Heart right ventricle (tissue), 16 donors: ENCODE measurements at regions not wholly inside any gene's neighbourhood (a gene's known extent, or its start where the extent isn't known, plus 50 kb on each side); places are given as distances from the start of the nearest gene placed in this dataset.
"Not testable (repeated sequence)": the region's sequence is repeated elsewhere in the genome, so short reads cannot be mapped to it uniquely, and the experiment has no call there.

ENCODE experiments used
- ATAC-seq, 8 donors: fragments of 200-7000 bp; cut with Tn5 transposase; one replicate each; pipeline ENCODE4 v1.9.1; 2020; ENCODE audit warnings: mild to moderate bottlenecking in 8 of 8, moderate library complexity in 8 of 8, moderate number of reproducible peaks in 1 of 8
- DNase-seq, 2 donors: peaks; one replicate each; pipeline ENCODE4 v3.0.0-alpha.2; 2020
- H3K27ac ChIP-seq, 10 donors: fragments of 200-600 bp; sonication (generic) in 2 of 10; one replicate each; pipeline versions ENCODE4 v1.5.0 to v1.8.0; 2020 to 2022; ENCODE audit warnings: mild to moderate bottlenecking in 3 of 10
- H3K27me3 ChIP-seq, 7 donors: fragments of 200-600 bp; one replicate each; pipeline ENCODE4 v1.8.0; 2021 to 2022; ENCODE audit warnings: mild to moderate bottlenecking in 2 of 7
- H3K36me3 ChIP-seq, 9 donors: fragments of 200-600 bp; sonication (generic) in 1 of 9; one replicate each; pipeline versions ENCODE4 v1.5.0 to v1.8.0; 2020 to 2022; ENCODE audit warnings: mild to moderate bottlenecking in 2 of 9
- H3K4me1 ChIP-seq, 9 donors: fragments of 200-600 bp; sonication (generic) in 1 of 9; one replicate each; pipeline versions ENCODE4 v1.5.0 to v1.8.0; 2020 to 2022; ENCODE audit warnings: mild to moderate bottlenecking in 4 of 9
- H3K4me3 ChIP-seq, 10 donors: fragments of 200-600 bp; sonication (generic) in 2 of 10; one replicate each; pipeline versions ENCODE4 v1.5.0 to v1.8.0; 2020 to 2022; ENCODE audit warnings: mild to moderate bottlenecking in 7 of 10, moderate library complexity in 2 of 10
- H3K9me3 ChIP-seq, 11 donors: fragments of 200-600 bp in 10 of 11; sonication (generic) in 2 of 11; one replicate each; pipeline versions ENCODE4 v1.5.0 to v1.8.0; 2013 to 2022; ENCODE audit warnings: mild to moderate bottlenecking in 2 of 11, control low read depth in 1 of 11, moderate library complexity in 1 of 11
- WGBS, 2 donors: extraction: QIAGEN DNeasy Blood & Tissue Kit; methylation state at CpG; one replicate each; pipeline ENCODE4 v1.1.7; 2013; ENCODE audit warnings: inconsistent platforms in 1 of 2; 5-methylcytosine and 5-hydroxymethylcytosine counted together
- intact Hi-C, 10 donors: fragments of 100-400 bp; cut with DNase I; formaldehyde crosslinking; loops; one replicate each; pipeline versions ENCODE4 v1.11.1 to v1.14.2; 2022
- TF ChIP-seq, protein P1 (sequence below), 9 donors: fragments of 200-600 bp; sonication (generic) in 2 of 9; IDR thresholded peaks; one replicate each; pipeline versions ENCODE4 v1.5.0 to v1.8.0; 2021 to 2022; ENCODE audit warnings: antibody characterized with exemption in 9 of 9, mild to moderate bottlenecking in 5 of 9, moderate library complexity in 1 of 9
- donor health status: Arrhythmogenic right ventricular cardiomyopathy.
- donor health status: ischemic (EF 13 %, LVEDD 7.1; RV severe dilation, severe dysfunction).
- donor health status: healthy with polysubstance abuse.
- donor health status: DM: no; HTN: yes; CAD: no.
- donor health status: DM: no; HTN: no; CAD: no.
- donor health status: ischemic (EF 25% LVEDD 6.9; RV normal size, moderate dysfunction).
- donor health status: ischemic (EF 25% LVEDD 5.7; RV mildly dilated, moderate dysfunction).
- donor health status: healthy.
- donor health status: DM: yes; HTN: yes; CAD: no.
- donor health status: Ischemic cardiomyopathy.
- donor health status: ischemic (EF 35%, LVEDD 5.7; RV mildly dilated, moderate dysfunction).
- donor health status: nonischemic (EF 11% LVEDD 7.7; RV severe dilation, severe dysfunction).
- donor health status: DM: yes; HTN: yes; CAD: no.
- donor health status: PGD.
- donor health status: ischemic (EF 29% LVEDD 5.4; RV normal size, mild dysfunction).
- donor health status: nonischemic (EF 23%, LVEDD 6.1; RV moderate dilation, normal function).

GRCh38 chr12:43196268-43196907 is 355.6 kb downstream of the ADAMTS20 start:
- no peak overlapping the region for H3K27ac ChIP-seq
- 83 to 86% methylated on average over 2 of the region's 2 CpGs for WGBS, 2 donors

GRCh38 chr12:43193096-43193495 is 358.9 kb downstream of the ADAMTS20 start:
- ATAC-seq, H3K36me3 ChIP-seq, H3K27me3 ChIP-seq, H3K9me3 ChIP-seq, H3K27ac ChIP-seq, H3K4me1 ChIP-seq, H3K4me3 ChIP-seq, DNase-seq: not testable (repeated sequence)
- intact Hi-C loops: loop anchor here in 1 of 10 donors (10.0 kb wide), 1 partner anchor 52 kb away; no protein-coding TSS in a partner anchor
- WGBS, 2 donors: 87 to 91% methylated on average over 2 of the region's 2 CpGs

More at GRCh38 chr12:43196268-43196907, 355.6 kb downstream of the ADAMTS20 start:
- ATAC-seq (no peak), DNase-seq (no peak)
- Histone ChIP-seq H3K27me3 (no peaks in the 10 kb centered on the region), H3K4me3 (no peak overlapping the region), H3K9me3 (no peaks in the 10 kb centered on the region), H3K4me1 (no peaks in the 10 kb centered on the region), H3K36me3 (no peaks in the 10 kb centered on the region)
- TF ChIP-seq, protein P1, sequence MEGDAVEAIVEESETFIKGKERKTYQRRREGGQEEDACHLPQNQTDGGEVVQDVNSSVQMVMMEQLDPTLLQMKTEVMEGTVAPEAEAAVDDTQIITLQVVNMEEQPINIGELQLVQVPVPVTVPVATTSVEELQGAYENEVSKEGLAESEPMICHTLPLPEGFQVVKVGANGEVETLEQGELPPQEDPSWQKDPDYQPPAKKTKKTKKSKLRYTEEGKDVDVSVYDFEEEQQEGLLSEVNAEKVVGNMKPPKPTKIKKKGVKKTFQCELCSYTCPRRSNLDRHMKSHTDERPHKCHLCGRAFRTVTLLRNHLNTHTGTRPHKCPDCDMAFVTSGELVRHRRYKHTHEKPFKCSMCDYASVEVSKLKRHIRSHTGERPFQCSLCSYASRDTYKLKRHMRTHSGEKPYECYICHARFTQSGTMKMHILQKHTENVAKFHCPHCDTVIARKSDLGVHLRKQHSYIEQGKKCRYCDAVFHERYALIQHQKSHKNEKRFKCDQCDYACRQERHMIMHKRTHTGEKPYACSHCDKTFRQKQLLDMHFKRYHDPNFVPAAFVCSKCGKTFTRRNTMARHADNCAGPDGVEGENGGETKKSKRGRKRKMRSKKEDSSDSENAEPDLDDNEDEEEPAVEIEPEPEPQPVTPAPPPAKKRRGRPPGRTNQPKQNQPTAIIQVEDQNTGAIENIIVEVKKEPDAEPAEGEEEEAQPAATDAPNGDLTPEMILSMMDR (IDR thresholded peaks at IDR 0.05): no peak
- intact Hi-C loops: loop anchor here in 1 of 10 donors (10.0 kb wide), 1 partner anchor 48 kb away; no protein-coding TSS in a partner anchor

- 90 to 91% methylated on average over 2 of the region's 2 CpGs for WGBS, 2 donors
- ATAC-seq: not testable (repeated sequence)
Observed at GRCh38 chr12:43192442-43192841, 359.6 kb downstream of the ADAMTS20 start.

DNA sequence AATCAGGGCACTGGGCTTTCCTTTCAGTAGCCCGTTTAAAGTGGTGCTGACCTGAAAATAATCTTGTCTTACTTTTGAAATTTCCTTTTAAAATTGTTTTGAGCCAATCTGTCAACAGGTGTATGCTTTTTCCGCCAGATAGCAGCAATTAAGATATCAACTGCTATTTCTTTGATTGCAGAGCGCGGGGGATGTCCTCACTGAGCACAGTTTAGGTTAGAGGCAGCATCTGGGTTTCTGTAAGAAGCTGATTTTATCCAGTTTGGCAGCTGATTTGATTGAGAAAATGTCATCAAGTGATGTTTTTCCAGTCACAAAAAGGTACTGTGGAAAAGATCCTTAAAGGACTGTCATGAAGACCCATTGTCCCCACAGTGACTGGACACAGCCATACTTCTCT is 371.8 kb downstream of the ADAMTS20 start:
- Histone ChIP-seq H3K27me3 (no peaks in the 10 kb centered on the region), H3K9me3 (peaks cover 0 to 15% (median 0%) of the 10 kb centered on the region in 11 donors), H3K4me3 (no peak overlapping the region), H3K4me1 (peaks cover 0 to 8% (median 0%) of the 10 kb centered on the region in 9 donors), H3K27ac (no peak overlapping the region), H3K36me3 (no peaks in the 10 kb centered on the region)
- intact Hi-C loops: no loop called here
- WGBS, 2 donors: 49 to 52% methylated on average over 4 of the region's 4 CpGs
- ATAC-seq: no peak
- no peak for DNase-seq
- TF ChIP-seq, protein P1 (IDR thresholded peaks at IDR 0.05): no peak

More at GRCh38 chr12:43192442-43192841, 359.6 kb downstream of the ADAMTS20 start:
- not testable (repeated sequence) for H3K36me3 ChIP-seq, H3K4me1 ChIP-seq, H3K9me3 ChIP-seq, H3K4me3 ChIP-seq, DNase-seq, H3K27me3 ChIP-seq, H3K27ac ChIP-seq
- intact Hi-C loops: loop anchor here in 1 of 10 donors (10.0 kb wide), 1 partner anchor 52 kb away; no protein-coding TSS in a partner anchor

GRCh38 chr12:43179486-43179885 is 372.5 kb downstream of the ADAMTS20 start:
- DNase-seq (no peak), ATAC-seq (no peak)
- Histone ChIP-seq H3K27me3 (no peaks in the 10 kb centered on the region), H3K4me1 (peaks cover 0 to 8% (median 0%) of the 10 kb centered on the region in 9 donors), H3K9me3 (peaks cover 0 to 15% (median 0%) of the 10 kb centered on the region in 11 donors), H3K27ac (no peak overlapping the region), H3K4me3 (no peak overlapping the region), H3K36me3 (no peaks in the 10 kb centered on the region)
- intact Hi-C loops: no loop called here
- TF ChIP-seq, protein P1 (IDR thresholded peaks at IDR 0.05): no peak
- 60 to 61% methylated on average over 1 of the region's 1 CpG for WGBS, 2 donors
